Lung (tissue), 11 donors: ENCODE measurements at regions not wholly inside any gene's neighbourhood (a gene's known extent, or its start where the extent isn't known, plus 50 kb on each side); places are given as distances from the start of the nearest gene placed in this dataset.

Experiments
- ATAC-seq: fragments of 200-7000 bp; cut with Tn5 transposase; one replicate; pipeline ENCODE4 v1.9.1; 2020; ENCODE audit warnings: moderate number of reproducible peaks; ENCODE audit not compliant: insufficient read depth, low FRiP score
- DNase-seq, 3 donors: peaks; one replicate each; pipeline ENCODE4 v3.0.0-alpha.2; 2013 to 2017
- H3K27ac ChIP-seq, 2 donors: one replicate each; pipeline ENCODE4 v1.5.1; 2013; ENCODE audit warnings: mild to moderate bottlenecking in 2 of 2, moderate library complexity in 2 of 2, control low read depth in 1 of 2, inconsistent platforms in 1 of 2, low read depth in 1 of 2, low read length in 1 of 2
- H3K27me3 ChIP-seq, 3 donors: one replicate each; pipeline ENCODE4 v1.5.1; 2013; ENCODE audit warnings: low read length in 2 of 3; ENCODE audit not compliant: control insufficient read depth in 3 of 3, insufficient read depth in 3 of 3
- H3K36me3 ChIP-seq, 4 donors: one replicate each; pipeline ENCODE4 v1.5.1; 2013; ENCODE audit warnings: low read length in 4 of 4, mild to moderate bottlenecking in 1 of 4, moderate library complexity in 1 of 4; ENCODE audit not compliant: control insufficient read depth in 4 of 4, insufficient read depth in 4 of 4
- H3K4me1 ChIP-seq, 5 donors: one replicate each; pipeline ENCODE4 v1.5.1; 2013; ENCODE audit warnings: low read length in 5 of 5, mild to moderate bottlenecking in 2 of 5, moderate library complexity in 1 of 5; ENCODE audit not compliant: control insufficient read depth in 5 of 5, insufficient read depth in 5 of 5
- H3K4me3 ChIP-seq: one replicate; pipeline ENCODE4 v1.5.1; 2013; ENCODE audit warnings: mild to moderate bottlenecking, control low read depth, moderate library complexity
- H3K9ac ChIP-seq, 2 donors: one replicate each; pipeline ENCODE4 v1.5.1; 2013; ENCODE audit warnings: low read length in 2 of 2, control low read depth in 1 of 2; ENCODE audit not compliant: insufficient read depth in 1 of 2
- H3K9me3 ChIP-seq, 4 donors: one replicate each; pipeline ENCODE4 v1.5.1; 2013; ENCODE audit warnings: low read length in 3 of 4, mild to moderate bottlenecking in 1 of 4, moderate library complexity in 1 of 4; ENCODE audit not compliant: control insufficient read depth in 4 of 4, insufficient read depth in 3 of 4
- CTCF ChIP-seq: IDR thresholded peaks from 2 replicates; pipeline ENCODE4 v1.5.1; 2012; ENCODE audit warnings: mild to moderate bottlenecking; ENCODE audit errors: control extremely low read depth, extremely low read depth
- WGBS, 2 donors: extraction: QIAGEN DNeasy Blood & Tissue Kit; methylation state at CpG; one replicate each; pipeline ENCODE4 v1.1.7; 2013; 5-methylcytosine and 5-hydroxymethylcytosine counted together
- donor health status: control.
- donor health status: control.
- donor health status: Bipolar disorder and iron deficiency.
- donor health status: healthy.
- donor health status: DM: yes; HTN: yes; CAD: no.

- WGBS, 2 donors: 86 to 93% methylated on average over 8 of the region's 8 CpGs
- ATAC-seq (no peak), DNase-seq (no peak)
Measured at GRCh38 chr9:135418161-135418560, 61.4 kb upstream of the PPP1R26 start.

GRCh38 chr9:135419106-135419505 lies 60.5 kb upstream of the PPP1R26 start:
- H3K36me3 ChIP-seq: no peaks in the 10 kb centered on the region
- 66 to 74% methylated on average over 3 of the region's 3 CpGs for WGBS, 2 donors
- H3K27ac ChIP-seq: no peak overlapping the region
- H3K27me3 ChIP-seq: no peaks in the 10 kb centered on the region
- DNase-seq (no peak), ATAC-seq (no peak)
- peaks cover 0 to 24% (median 11%) of the 10 kb centered on the region in 5 donors for H3K4me1 ChIP-seq
- H3K4me3 ChIP-seq: no peak overlapping the region
- H3K9ac ChIP-seq: no peak overlapping the region
- peaks cover 0 to 9% (median 0%) of the 10 kb centered on the region in 4 donors for H3K9me3 ChIP-seq
- no peak for TF ChIP-seq CTCF

More at GRCh38 chr9:135418161-135418560, 61.4 kb upstream of the PPP1R26 start:
- Histone ChIP-seq H3K4me3 (no peak overlapping the region), H3K27me3 (no peaks in the 10 kb centered on the region), H3K9ac (no peak overlapping the region), H3K4me1 (peaks cover 0 to 24% (median 11%) of the 10 kb centered on the region in 5 donors), H3K9me3 (peaks cover 0 to 5% (median 0%) of the 10 kb centered on the region in 4 donors), H3K27ac (no peak overlapping the region), H3K36me3 (no peaks in the 10 kb centered on the region)
- no peak for TF ChIP-seq CTCF

- H3K9ac ChIP-seq: no peak overlapping the region
- DNase-seq: no peak
- 68 to 76% methylated on average over 15 of the region's 15 CpGs for WGBS, 2 donors
- TF ChIP-seq CTCF: no peak
- no peak overlapping the region for H3K27ac ChIP-seq
- no peak overlapping the region for H3K4me3 ChIP-seq
- no peaks in the 10 kb centered on the region for H3K36me3 ChIP-seq
- peaks cover 0 to 9% (median 0%) of the 10 kb centered on the region in 4 donors for H3K9me3 ChIP-seq
- no peaks in the 10 kb centered on the region for H3K27me3 ChIP-seq
- ATAC-seq: no peak
- H3K4me1 ChIP-seq: peaks cover 0 to 3% (median 0%) of the 10 kb centered on the region in 5 donors
Measured at GRCh38 chr9:135422341-135422944, 57.1 kb upstream of the PPP1R26 start.

- Histone ChIP-seq H3K27me3 (no peaks in the 10 kb centered on the region), H3K9me3 (peaks cover 0 to 9% (median 0%) of the 10 kb centered on the region in 4 donors), H3K36me3 (no peaks in the 10 kb centered on the region), H3K9ac (no peak overlapping the region), H3K4me1 (peaks cover 0 to 2% (median 0%) of the 10 kb centered on the region in 5 donors), H3K4me3 (no peak overlapping the region), H3K27ac (no peak overlapping the region)
- WGBS, 2 donors: 97 to 98% methylated on average over 9 of the region's 9 CpGs
- no peak for DNase-seq
- no peak for ATAC-seq
- no peak for TF ChIP-seq CTCF
Measured at GRCh38 chr9:135423725-135424124, 55.9 kb upstream of the PPP1R26 start.
